T-helper 2 cell (primary cell): ENCODE measurements at regions not wholly inside any gene's neighbourhood (a gene's known extent, or its start where the extent isn't known, plus 50 kb on each side); places are given as distances from the start of the nearest gene placed in this dataset.

ENCODE experiments used
- DNase-seq, 5 experiments: peaks; one replicate each; pipeline versions ENCODE4 v3.0.0 to v3.0.0-alpha.2; 2012 to 2022

DNA sequence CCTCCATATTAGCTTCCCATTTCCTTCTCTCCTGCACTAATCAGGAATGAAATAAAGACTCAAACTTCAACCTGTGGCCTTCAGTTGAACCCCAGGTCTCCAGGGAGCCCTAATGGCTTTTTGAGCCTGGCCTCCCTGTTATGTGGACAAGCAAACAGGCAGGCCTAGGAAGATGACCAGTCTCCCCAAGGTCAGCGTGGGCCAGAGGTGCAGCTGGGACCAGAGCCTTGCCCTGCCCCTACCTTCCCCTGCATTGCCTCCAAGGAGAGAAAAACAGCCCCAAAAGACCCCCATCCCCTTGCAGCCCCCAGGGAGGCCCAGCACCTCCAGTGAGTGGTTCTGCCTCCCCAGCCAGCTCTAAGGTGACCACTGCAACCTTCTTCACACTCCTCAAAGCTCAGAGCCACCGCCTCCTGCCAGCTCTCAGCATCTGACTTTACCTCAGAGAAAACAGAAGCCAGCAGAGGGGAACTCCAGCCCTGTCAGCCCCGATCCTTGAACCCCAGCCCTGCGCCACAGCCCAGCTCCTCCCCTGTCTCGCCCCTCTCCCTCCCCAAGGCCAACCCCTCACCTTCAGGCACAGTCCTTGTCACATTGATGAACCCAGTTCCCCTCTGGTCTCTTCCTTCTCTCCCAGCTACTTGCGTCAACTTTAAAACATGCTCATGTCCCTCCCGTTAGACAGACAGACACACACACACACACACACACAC lies 59.5 kb upstream of the ID2 start:
- DNase-seq, result peak in 1 of 5 experiments; percentile 23

DNA sequence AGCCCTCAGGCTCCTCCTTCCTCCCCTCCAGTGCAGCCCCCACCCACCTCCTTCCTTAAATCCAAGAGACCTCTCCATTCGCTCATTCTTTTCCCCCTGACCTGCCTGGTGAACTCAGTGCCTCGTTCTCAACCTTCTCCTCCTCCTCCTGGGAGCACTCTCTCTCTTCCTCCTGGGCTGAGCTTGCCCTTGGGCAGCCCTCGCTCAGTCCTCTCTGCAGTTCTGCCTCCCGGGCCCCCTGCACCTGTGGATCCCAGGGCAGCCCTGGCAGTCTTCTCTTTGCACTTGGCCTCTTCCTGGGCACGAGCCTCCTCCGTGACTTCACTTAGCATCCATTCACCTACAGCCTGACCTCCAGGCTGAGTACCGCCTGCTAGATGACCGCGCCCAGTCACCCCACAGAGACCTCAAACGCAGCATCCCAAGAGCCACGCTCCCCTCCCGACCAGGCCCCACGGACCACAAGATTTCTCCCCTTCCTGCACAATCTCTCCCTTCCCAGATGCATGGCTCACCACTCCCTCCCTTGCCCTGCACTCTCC lies 58.9 kb upstream of the ID2 start:
- DNase-seq, result no peak

DNA sequence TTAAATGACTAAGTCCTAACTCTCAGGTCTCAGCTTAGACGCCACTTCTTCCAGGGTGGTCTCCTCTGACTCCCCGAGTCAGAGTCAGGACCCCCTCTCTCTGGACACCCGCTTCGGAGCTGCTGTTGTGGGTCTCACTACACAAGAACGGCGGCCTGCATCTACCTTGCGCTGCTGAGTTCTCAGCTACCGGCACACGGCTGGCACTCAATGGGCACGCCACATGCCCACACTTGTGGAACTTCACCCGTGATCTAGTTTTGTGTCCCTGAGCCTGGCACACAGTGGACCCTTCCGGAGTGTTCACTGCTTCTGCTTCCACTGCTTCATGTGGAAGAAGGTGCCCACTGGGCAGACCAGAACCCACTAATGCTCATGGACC lies 58.3 kb upstream of the ID2 start:
- no peak for DNase-seq

DNA sequence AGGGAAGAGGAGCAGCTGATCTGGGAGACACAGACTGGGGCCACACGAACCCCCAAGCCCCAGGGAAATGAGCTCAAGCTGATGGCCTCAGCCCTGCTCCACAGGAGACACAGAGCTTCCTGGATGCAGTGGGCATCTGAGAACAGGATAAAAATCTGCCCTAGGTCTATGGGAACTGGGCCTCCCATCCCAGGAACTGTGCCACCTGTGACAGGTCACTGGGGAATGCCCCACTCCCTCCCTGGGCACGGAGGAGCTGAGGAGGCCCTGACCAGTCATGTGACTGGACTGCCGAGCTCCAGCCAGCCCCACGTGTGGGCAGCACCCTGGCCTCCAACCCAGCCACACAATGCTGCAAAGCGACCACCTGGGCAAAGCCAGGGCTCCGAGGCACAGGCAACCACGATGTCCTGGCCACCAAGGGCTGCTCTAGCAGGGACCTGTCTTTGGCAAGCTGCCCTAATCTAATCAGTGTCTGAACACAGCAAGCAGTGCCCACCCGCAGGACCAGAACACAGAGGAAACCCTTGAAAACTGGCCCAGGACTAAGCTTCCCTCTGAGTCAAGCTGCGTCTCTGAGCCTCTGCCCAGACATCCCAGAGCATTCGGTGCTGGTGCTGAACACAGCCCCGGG lies 57.8 kb upstream of the ID2 start:
- DNase-seq, result no peak

DNA sequence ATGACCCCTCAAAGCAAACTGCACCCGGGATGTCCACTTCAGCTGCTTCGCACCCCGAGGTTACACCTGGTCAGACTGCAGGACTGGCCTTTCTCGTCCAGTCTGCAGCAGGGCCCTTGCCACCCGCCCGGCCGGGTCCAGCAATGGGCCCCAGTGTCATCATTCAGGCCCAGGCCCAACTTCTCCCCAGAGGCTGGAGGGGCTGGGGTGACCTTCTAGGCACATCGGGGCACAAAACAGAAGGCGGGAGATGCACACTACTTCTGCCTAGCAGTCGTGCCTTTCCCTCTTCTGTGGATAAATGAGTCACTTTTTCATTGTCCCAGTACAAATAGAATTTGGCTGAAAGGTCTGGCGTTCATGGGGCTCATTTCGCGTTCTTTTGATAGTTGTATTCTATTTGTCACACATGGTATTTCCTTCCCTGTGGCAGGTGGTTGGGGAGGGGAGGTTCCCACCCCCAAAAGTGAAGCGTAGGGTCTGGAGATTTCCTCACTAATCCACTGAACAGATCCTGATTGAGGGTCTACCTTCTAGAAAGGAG lies 56.9 kb upstream of the ID2 start:
- DNase-seq, result no peak

DNA sequence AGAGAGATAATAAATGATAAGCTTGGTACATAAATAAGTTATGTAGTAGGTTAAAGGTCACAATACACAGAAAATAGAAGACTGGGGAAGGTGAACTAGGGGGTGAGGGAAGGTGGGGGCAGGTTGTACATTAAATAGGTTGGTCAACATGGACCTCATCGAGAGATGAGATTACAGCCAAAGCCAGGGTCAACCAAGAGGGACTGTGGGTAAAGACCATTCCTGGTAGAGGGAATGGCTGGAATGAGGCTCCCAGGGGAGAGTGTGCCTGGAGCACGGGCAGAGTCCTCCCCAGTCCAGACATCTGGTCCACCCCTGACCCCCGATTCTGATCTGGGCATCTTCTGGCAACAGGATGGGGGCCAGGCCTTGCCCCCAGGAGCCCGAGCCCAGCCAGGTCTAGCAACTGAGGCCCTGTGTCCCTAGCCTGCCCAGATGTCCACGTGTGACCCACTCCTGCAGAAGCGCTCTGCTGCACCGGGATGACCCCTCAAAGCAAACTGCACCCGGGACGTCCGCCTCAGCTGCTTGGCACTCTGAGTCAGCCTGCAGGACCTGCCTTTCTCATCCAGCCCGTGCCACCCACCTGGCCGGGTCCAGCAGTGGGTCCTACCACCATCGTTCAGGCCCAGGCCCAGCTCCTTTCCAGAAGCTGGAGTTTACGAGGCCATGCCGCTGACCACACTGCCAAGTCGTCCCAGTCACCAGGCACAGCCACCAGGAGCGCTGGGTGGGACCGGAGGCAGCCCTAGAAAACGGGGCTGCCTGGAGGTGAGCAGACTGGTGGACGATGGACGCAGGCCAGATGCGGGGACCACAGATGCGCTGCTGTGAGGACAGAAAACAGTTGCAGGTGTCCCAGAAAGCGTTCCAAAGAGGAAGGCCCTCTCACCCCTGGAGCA lies 56.2 kb upstream of the ID2 start:
- no peak for DNase-seq

DNA sequence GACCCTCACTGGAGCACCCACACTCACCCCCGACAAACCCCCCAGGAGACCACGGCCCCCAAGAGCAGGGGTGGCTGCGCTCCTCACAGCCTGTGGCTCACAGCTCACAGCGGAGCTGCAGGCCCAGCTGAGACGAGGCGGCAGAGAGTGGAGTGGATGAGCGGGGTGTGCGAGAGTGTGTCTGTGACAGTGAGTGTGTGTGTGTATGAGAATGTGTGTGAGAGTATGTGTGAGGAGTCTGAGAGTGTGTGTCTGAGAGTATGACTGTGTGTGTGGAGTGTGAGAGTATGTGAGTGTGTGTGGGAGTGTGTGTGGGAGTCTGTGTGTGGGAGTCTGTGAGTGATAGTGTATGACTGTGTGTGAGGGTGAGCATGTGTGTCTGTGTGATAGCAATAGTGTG lies 55.3 kb upstream of the ID2 start:
- no peak for DNase-seq

DNA sequence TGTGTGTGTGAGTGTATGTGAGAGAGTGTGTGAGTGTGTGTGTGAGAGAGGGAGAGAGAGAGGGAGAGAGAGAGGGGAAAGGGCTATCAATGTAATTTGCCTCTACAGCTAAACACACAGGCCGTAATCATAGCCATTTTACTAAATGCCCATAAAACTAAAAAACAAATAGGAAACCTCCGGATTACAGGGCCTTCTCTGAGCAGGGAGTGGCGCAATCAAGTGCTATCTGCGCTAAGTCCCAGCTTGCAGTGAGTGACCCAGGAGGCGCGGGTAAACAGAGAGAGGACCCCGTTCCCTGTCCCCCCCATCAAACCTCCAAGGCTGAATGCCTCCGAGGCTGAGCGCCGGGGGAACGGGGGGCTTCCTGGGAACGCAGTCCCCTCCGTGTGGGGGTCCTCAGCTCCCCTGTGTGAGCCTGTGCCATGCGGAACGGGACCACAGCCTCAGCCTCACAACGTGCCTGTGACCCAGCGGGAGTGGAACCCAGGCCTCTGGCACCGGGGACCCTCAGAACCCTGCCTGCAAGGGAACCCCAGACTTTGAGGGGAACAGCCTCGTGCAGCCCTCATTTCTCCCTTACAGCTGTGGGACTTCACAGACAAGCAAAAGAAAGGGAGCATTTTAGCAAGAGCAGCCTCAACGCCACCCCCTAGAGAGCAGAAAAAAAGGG lies 54.7 kb upstream of the ID2 start:
- no peak for DNase-seq

DNA sequence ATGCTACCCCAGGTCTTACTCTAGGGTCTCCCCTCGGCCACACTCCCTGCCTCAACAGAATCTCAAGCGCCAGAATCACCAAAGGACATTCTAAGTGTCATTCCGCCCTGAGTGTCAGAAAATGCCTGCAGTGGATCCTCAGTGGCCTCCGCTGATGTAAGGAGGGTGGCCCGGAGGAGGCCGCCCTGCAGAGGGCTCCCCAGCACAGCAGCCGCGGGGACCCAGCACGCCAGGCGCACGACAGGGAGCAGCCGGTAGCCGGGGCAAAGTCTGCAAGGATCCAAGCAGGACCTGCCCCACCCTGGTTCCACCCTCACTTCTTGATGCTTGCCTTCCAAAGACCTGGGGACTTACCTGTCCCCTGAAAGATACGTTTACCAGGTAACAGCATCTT lies 54.2 kb upstream of the ID2 start:
- DNase-seq, result no peak

DNA sequence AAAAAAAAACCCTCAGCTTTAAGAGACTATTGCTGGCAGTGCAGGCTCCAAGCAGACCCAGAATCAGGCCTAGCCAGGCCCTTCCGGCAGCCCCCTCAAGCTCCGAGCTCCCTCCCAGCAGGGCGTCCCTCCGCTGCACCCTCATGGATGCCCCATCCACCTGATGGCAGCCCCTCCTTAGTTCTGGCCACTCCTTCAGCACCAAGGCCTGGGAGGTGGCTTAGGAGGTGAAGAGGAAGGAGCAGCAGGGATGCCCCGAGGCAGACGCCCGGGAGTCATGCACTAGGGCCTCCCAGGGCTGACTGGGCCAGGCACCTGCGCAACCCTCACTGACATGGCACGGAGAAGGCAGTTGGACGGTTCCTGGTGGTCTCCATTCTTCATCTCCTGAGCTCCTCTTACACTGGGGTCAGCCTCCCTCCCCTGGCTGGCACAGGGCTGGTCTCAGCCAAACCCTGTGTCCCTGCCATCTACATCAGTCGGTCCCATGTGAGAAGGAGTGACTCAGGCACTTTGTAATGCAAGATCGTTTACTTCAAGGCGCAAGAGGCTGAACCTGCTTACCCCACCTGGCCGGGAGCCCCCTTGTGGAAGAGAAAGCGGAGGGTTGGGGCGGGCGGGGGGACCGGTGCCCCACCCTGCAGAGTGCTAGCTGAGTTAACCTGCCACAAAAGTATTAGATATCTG lies 53.5 kb upstream of the ID2 start:
- no peak for DNase-seq

DNA sequence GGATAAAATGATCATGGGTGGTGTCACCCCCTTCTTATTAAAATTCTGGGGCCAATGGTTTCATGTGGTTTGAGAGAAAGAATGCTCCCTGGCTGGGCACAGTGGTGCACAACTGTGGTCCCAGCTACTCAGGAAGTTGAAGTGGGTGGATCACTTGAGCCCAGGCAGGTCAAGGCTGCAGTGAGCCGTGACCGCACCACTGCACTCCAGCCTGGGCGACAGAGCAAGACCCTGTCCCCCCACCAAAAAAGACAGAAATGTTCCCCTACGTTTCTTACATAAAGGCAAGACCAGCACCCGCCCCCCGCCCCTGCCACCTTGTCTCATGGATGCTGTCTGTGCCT lies 53.0 kb upstream of the ID2 start:
- no peak for DNase-seq

DNA sequence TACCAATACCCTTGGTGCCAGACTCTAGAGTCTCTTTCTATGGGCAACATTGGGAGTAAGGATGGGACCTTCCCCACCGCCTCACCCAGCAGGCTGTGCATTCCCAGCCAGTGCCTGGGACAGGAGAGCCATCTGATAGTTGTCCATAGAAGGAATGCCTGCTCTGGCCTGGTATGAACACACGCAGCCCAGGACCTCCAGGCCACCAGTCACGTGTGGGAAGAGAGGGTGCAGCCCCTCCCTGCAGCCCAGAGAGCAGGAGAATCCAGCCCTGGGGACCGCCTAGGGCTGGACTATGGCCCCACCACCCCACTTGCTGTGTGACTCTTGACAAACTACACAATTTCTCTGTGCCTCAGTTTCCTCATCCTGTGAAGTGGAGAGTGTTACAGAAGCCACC lies 52.5 kb upstream of the ID2 start:
- no peak for DNase-seq

DNA sequence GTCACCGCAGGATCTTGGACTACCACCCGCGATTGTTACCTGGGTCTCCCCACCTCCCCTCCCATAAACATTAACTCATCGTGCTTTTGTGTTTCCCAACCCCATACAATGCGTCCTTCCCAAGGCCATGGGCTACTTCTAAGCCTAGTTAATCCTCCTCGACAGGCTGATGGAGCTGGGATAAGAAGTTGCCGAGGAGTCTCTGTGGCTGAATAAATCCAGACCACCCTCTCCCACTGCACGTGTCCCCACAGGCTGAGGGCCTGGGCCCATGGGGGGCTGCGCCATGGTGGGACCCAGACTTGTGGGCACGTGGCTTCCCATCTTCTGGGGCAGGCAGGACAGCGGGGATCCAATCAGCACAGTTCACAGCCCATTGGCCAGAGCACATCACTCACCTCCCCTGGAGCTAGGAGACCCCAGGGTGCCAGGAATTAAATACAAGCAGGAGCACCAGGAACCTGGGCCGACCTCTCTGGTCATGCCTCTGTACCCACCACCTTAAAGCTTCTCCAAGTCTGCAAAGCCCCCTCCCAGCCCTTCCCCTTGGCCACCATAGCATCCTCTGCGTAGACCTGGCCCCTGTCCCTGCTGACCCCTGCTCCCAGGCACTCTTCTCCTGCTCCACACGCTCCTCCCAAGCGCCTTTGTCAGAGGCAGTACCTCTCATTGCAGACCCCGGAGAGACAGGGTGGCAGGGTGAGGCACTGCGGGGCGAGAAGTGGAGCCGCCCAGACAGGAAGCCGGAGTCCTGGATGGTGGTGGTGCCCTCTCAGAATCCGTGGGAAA lies 51.0 kb upstream of the ID2 start:
- no peak for DNase-seq

DNA sequence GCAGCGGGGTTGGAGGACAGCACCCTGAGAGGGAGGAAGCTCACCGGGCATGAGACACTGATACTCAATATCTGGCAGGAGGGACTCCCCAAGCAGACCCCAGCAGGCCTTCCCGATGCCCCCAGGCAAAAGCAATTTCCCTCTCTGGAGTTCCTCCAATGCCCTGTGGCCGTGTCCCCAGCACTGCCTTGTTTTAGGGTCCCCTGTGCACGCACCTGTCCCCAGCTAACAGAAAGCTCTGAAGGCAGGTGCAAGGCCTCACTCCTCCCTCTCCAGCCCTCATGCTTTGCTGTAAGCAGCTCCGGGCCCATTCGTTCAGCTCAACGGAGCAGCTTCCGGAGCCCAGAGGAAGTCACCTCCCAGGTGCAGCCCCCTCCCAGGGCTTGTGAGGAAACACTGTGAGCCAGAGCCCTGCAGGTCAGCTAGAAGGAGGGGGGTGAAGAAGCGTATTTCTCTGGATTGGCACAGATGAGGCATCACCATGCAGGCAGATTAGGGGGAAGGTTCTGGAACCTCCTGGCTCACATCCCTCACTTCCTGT lies 50.3 kb upstream of the ID2 start:
- no peak for DNase-seq
